Lung microvascular endothelial cell (primary cell): ENCODE measurements at regions not wholly inside any gene's neighbourhood (a gene's known extent, or its start where the extent isn't known, plus 50 kb on each side); places are given as distances from the start of the nearest gene placed in this dataset.

Source experiments
- DNase-seq, 2 donors: peaks; one replicate each; pipeline versions ENCODE4 v3.0.0 to v3.0.0-alpha.2; 2010; ENCODE audit warnings: low read depth in 2 of 2

GRCh38 chr5:111676926-111677415 lies 80.0 kb downstream of the NREP start:
- no peak for DNase-seq

GRCh38 chr5:111676466-111676865 lies 80.5 kb downstream of the NREP start:
- DNase-seq, result no peak

- DNase-seq, result no peak
These were observed 81.6 kb downstream of the NREP start for GRCh38 chr5:111675201-111675934.

GRCh38 chr5:111673891-111674626 lies 82.9 kb downstream of the NREP start:
- no peak for DNase-seq

- no peak for DNase-seq
These were observed 84.9 kb downstream of the NREP start for GRCh38 chr5:111672099-111672498.

- DNase-seq, result peak in 1 of 2 donors; percentile 21
These were observed 86.0 kb downstream of the NREP start for GRCh38 chr5:111670826-111671492.

GRCh38 chr5:111668477-111669414 lies 88.2 kb downstream of the NREP start:
- DNase-seq, result no peak

GRCh38 chr5:111667128-111667736 lies 89.8 kb downstream of the NREP start:
- no peak for DNase-seq

GRCh38 chr5:111656580-111656979 lies 100.4 kb downstream of the NREP start:
- DNase-seq, result no peak

GRCh38 chr5:111655169-111655924 lies 101.6 kb downstream of the NREP start:
- no peak for DNase-seq

GRCh38 chr5:111653408-111653807 lies 103.6 kb downstream of the NREP start:
- no peak for DNase-seq

- DNase-seq, result no peak
These were observed 107.5 kb downstream of the NREP start for GRCh38 chr5:111649516-111649915.

GRCh38 chr5:111645303-111645838 lies 111.6 kb downstream of the NREP start:
- DNase-seq, result no peak

- no peak for DNase-seq
These were observed 113.5 kb downstream of the NREP start for GRCh38 chr5:111643499-111643898.

GRCh38 chr5:111641533-111642233 lies 115.3 kb downstream of the NREP start:
- DNase-seq, result peak in 1 of 2 donors; percentile 3

- no peak for DNase-seq
These were observed 117.1 kb downstream of the NREP start for GRCh38 chr5:111639912-111640311.

- DNase-seq, result no peak
These were observed 120.3 kb downstream of the NREP start for GRCh38 chr5:111636736-111637135.

GRCh38 chr5:111635916-111636570 lies 121.0 kb downstream of the NREP start:
- DNase-seq, result no peak
